HG03520 (cell line): ENCODE measurements at regions not wholly inside any gene's neighbourhood (a gene's known extent, or its start where the extent isn't known, plus 50 kb on each side); places are given as distances from the start of the nearest gene placed in this dataset.

Experiments
- ATAC-seq: cut with Tn5 transposase; IDR thresholded peaks from one replicate; pipeline ENCODE4 v1.9.1; 2021; ENCODE audit warnings: mild to moderate bottlenecking, moderate library complexity; ENCODE audit not compliant: unreplicated experiment

DNA sequence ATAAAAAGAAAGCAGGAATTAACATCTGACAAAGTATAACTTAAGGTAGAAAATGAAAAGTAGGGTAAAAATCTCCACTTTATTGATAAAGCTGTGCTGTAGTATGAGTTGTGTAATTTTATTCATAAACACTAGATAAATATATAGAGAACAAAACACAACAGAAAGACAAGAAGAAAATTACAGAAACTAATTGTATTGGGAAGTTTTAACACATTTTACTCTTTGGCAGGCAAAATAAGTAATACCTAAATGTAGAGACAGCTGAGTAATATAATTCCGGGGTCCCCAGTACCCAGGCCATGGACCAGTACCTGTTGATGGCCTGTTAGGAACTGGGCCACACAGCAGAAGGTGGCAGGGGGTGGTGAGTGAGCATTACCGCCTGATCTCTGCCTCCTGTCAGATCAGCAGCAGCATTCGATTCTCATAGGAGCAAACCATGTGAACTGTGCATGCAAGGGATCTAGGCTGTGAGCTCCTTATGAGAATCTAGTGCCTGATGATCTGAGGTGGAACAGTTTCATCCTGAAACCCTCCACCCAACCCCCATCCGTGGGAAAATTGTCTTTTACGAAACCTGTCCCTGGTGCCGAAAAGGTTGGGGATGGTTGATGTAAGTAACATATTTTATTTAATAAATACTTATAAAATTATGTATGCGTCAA lies 84.4 kb upstream of the ETV6 start:
- ATAC-seq: no peak

GRCh38 chr12:11565752-11566151 lies 83.7 kb upstream of the ETV6 start:
- no peak for ATAC-seq

GRCh38 chr12:11568155-11568761 lies 81.2 kb upstream of the ETV6 start:
- ATAC-seq: peak; percentile 14

GRCh38 chr12:11568762-11569478 lies 80.6 kb upstream of the ETV6 start:
- ATAC-seq: peak; percentile 93

GRCh38 chr12:11569716-11570115 lies 79.8 kb upstream of the ETV6 start:
- ATAC-seq: no peak

DNA sequence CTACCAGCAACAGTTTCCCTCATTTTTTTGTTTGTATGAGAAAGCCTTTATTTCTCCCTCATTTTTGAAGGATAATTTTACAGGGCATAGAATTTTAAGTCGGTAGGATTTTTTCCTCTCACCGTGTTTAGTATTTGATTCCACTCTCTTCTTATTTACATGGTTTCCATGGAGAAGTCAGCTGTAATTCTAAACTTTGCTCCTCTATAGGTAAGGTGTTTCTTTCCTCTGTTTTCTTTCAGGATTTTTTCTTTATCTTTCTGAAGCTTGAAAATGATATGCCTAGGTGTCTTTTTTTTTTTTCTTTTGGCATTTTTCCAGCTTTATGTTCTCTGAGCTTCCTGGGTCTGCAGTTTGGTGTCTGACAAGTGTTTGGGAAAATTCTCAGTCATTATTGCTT lies 75.6 kb upstream of the ETV6 start:
- ATAC-seq: no peak

DNA sequence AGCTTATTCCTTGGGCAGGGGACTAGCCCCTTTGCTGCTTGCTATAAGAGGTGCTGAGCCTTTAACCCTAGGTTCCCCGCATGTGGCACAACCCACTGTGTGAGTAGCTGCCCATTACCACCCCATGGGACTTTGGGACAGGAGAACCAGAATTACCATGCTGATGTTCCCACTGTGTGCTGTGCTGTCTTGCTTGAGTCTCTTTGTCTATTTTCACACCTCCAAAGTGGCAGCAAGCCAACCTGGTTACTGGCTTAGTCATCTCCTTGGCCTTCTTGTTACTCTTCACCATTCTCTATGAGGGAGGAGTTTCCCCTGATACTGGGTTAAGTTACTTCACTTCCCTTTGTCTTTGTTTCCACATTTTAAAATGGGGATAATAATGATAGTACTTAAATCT lies 73.4 kb upstream of the ETV6 start:
- no peak for ATAC-seq

DNA sequence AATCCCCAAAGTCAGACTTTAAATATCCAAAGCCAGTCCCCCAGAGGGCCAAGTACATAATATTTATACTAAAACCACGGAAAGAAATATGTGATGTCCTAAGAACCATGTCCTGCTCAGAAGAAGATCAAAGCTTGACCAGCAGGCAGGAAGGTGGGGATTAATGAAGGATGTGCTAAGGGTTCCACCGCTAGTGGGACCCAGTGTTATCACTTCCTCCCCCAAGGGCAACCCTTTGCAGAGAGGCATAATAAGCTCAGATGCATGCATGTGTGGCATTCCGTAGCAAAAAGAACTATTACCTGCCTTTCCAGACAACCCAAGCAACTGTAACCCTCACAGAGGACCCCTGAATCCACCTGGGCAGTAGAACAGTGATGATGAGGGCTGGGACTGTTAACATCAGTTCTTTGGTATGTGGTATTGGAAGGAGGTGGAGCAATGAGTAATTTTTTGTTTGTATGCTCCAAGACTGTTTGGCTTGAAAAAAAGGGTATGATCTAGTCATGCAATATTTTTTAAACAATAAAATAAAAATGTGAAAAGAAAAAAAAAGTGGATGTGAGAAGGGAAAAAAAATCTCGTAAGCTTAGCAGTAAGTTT lies 71.7 kb upstream of the ETV6 start:
- no peak for ATAC-seq

DNA sequence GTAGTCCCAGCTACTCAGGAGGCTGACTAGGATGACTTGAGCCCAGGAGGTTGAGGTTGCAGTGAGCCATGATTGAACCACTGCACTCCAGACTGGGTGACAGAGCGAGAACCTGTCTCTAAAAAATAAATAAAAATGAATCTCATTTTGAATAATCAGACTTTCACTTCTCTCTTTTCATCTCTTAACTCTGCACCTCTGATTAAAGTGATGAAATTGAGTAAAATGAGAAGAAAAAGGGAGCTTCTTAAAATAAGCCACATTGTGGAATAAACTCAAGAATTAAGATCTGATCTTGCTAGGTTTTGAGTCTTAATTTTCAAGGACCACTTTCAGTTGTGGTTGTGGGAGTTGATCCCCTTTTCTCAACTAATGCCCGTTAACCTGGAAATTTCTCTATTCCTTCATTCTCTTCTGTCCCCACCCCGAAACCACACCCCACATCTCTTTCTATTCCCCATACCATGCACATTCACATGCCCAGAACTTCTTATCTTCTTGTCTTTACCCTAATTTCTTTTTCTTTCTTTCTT lies 70.9 kb upstream of the ETV6 start:
- ATAC-seq: peak; percentile 64

DNA sequence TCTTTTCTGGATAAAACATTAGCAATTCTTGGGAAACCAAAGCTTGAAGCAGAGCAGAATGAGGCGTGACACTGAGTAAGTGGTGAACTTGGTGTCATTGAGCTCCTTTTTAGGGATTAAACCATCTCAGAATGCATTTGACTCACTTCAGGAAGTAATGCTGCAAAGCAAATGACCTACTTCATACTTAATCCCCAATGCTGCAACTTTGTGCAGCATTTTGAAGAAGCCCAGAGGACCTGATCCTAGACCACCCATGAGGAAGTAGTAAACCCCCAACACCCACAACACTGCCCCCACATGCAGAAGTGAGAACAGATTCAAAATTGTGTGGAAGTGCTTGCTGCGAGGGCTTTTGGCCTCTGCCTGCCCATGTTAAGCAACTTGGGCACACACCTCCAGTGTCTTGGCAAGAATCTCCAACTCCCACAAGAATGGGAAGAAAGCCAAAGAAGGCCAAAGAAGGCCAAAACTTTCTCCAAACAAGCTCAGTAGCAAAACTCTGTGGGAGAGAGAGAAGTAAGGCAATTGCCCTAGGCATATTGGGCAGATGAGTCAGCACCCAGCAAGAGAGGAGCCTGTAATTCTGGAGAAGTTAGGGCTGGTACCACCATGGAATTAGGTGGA lies 69.2 kb upstream of the ETV6 start:
- no peak for ATAC-seq

GRCh38 chr12:11581179-11581755 lies 68.2 kb upstream of the ETV6 start:
- ATAC-seq: no peak

DNA sequence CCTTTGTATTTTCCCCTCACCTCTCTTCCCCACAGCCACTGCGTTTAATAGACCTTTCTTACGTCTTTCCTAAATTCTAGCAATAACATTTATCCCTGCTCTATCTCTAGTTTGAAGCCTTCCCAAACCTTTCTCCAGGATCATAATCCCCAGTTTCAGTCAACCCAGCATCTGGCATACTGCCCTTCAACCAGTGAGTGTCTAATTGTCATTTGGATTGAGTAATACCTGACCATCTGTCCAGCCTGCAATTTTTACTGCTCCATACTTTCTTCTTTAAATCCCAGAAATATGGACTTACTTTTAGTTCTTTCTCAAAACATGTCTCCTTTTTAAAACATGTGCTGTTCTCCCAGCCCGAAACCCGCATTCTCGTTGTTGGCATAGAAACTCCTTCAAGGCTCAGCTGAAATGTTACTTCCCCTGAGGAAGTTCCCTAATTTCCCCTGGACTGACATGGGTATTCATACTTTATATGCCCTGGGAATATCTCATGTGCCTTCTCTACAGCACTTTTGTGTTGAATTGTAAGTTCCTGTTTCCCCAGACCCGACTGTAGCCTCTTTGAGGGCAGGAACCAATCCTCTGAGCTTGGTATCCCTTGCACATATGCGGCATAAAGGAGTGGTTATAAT lies 65.1 kb upstream of the ETV6 start:
- no peak for ATAC-seq

GRCh38 chr12:11592484-11592883 lies 57.0 kb upstream of the ETV6 start:
- ATAC-seq: no peak

- ATAC-seq: no peak
These were observed 56.5 kb upstream of the ETV6 start for GRCh38 chr12:11593013-11593412.

DNA sequence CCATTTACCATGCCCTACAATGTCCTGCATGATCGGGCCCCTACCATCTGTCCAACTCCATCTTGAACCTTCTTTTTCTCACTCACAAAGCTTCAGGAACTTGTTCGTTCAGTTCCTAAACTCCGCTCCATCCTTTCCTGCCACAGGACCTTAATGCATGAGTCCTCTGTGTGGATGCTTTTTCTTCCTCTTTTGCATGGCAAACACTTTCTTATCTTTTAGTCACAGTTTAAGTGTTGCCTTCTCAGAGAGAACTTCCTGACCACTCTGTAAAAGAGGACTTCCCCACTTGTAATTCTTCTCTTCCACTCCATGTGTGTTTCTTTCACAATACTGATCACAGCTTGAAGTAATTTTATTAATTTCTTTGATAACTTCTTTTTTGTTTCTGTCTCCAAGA lies 54.4 kb upstream of the ETV6 start:
- ATAC-seq: no peak

GRCh38 chr12:11596141-11596540 lies 53.3 kb upstream of the ETV6 start:
- no peak for ATAC-seq

- no peak for ATAC-seq
These were observed 50.6 kb upstream of the ETV6 start for GRCh38 chr12:11598900-11599299.
